ENCODE measurements at regions not wholly inside any gene's neighbourhood (a gene's known extent, or its start where the extent isn't known, plus 50 kb on each side); places are given as distances from the start of the nearest gene placed in this dataset.

GRCh38 chr3:61416618-61417017, 144.8 kb upstream of the PTPRG start:
- DNase-seq = no peak
- no peak for TF ChIP-seq CTCF (IDR thresholded peaks at IDR 0.05)
- Mint-ChIP-seq H3K36me3 (ENCODE audit: low read depth) (no peaks in the 10 kb centered on the region), H3K4me1 (ENCODE audit: low read depth) (no peaks in the 10 kb centered on the region), H3K9me3 (no peaks in the 10 kb centered on the region), H3K27ac (no peak overlapping the region), H3K4me3 (no peak overlapping the region), H3K27me3 (ENCODE audit: insufficient read depth) (no peaks in the 10 kb centered on the region; the same call in 1 of the 2 replicates)

- Mint-ChIP-seq H3K9me3 (no peaks in the 10 kb centered on the region), H3K4me3 (no peak overlapping the region), H3K36me3 (ENCODE audit: low read depth) (no peaks in the 10 kb centered on the region), H3K27me3 (ENCODE audit: insufficient read depth) (no peaks in the 10 kb centered on the region; the same call in 1 of the 2 replicates), H3K4me1 (ENCODE audit: low read depth) (no peaks in the 10 kb centered on the region), H3K27ac (no peak overlapping the region)
- no peak for TF ChIP-seq CTCF (IDR thresholded peaks at IDR 0.05)
- DNase-seq = no peak
These were observed 144.0 kb upstream of the PTPRG start for GRCh38 chr3:61417352-61417751.

GRCh38 chr3:61420136-61420759, 141.1 kb upstream of the PTPRG start:
- Mint-ChIP-seq H3K4me3 (no peak overlapping the region), H3K9me3 (no peaks in the 10 kb centered on the region), H3K4me1 (ENCODE audit: low read depth) (no peaks in the 10 kb centered on the region), H3K36me3 (ENCODE audit: low read depth) (no peaks in the 10 kb centered on the region), H3K27me3 (ENCODE audit: insufficient read depth) (peaks cover 2% of the 10 kb centered on the region), H3K27ac (no peak overlapping the region)
- no peak for TF ChIP-seq CTCF (IDR thresholded peaks at IDR 0.05)
- DNase-seq = no peak

- Mint-ChIP-seq H3K27ac (no peak overlapping the region), H3K9me3 (no peaks in the 10 kb centered on the region), H3K4me3 (no peak overlapping the region), H3K4me1 (ENCODE audit: low read depth) (no peaks in the 10 kb centered on the region), H3K27me3 (ENCODE audit: insufficient read depth) (peaks cover 4% of the 10 kb centered on the region), H3K36me3 (ENCODE audit: low read depth) (no peaks in the 10 kb centered on the region)
- TF ChIP-seq CTCF (IDR thresholded peaks at IDR 0.05) = no peak
- DNase-seq = no peak
These were observed 138.3 kb upstream of the PTPRG start for GRCh38 chr3:61422945-61423673.

GRCh38 chr3:61425356-61425755, 136.0 kb upstream of the PTPRG start:
- no peaks in the 10 kb centered on the region for H3K9me3 Mint-ChIP-seq
- peaks cover 14% of the 10 kb centered on the region for H3K27me3 Mint-ChIP-seq (ENCODE audit: insufficient read depth)
- no peak overlapping the region for H3K27ac Mint-ChIP-seq
- no peak for TF ChIP-seq CTCF (IDR thresholded peaks at IDR 0.05)
- DNase-seq = no peak
- H3K4me3 Mint-ChIP-seq = no peak overlapping the region
- no peaks in the 10 kb centered on the region for H3K36me3 Mint-ChIP-seq (ENCODE audit: low read depth)
- no peaks in the 10 kb centered on the region for H3K4me1 Mint-ChIP-seq (ENCODE audit: low read depth)

All from HFFc6 (cell line).